ENCODE measurements at regions not wholly inside any gene's neighbourhood (a gene's known extent, or its start where the extent isn't known, plus 50 kb on each side); places are given as distances from the start of the nearest gene placed in this dataset.

- WGBS, 2 donors: 86 to 89% methylated on average over 4 to 5 of the region's 5 CpGs
- DNase-seq (no peak), ATAC-seq (no peak)
- Histone ChIP-seq H3K36me3 (replicated peaks in 1 of 2; ENCODE audit: insufficient read depth in 1 of 2, low read depth in 2 of 2) (no peaks in the 10 kb centered on the region), H3K4me1 (no peaks in the 10 kb centered on the region), H3K4me3 (no peak overlapping the region), H3K9me3 (no peaks in the 10 kb centered on the region), H3K27ac (no peak overlapping the region), H3K27me3 (no peaks in the 10 kb centered on the region)
- intact Hi-C loops (cut with DNase I): no loop called here
- no peak for TF ChIP-seq CTCF (IDR thresholded peaks at IDR 0.05)
- TF ChIP-seq POLR2A (IDR thresholded peaks at IDR 0.05): no peak
Observed at GRCh38 chr2:42852798-42853197, 60.4 kb upstream of the HAAO start.

GRCh38 chr2:42851740-42852250 is 59.4 kb upstream of the HAAO start:
- no peak for DNase-seq
- ATAC-seq: no peak
- H3K9me3 ChIP-seq: no peaks in the 10 kb centered on the region
- H3K27ac ChIP-seq: no peak overlapping the region
- H3K36me3 ChIP-seq (replicated peaks in 1 of 2; ENCODE audit: insufficient read depth in 1 of 2, low read depth in 2 of 2): no peaks in the 10 kb centered on the region
- intact Hi-C loops (cut with DNase I): no loop called here
- no peak overlapping the region for H3K4me3 ChIP-seq
- H3K27me3 ChIP-seq: no peaks in the 10 kb centered on the region
- no peaks in the 10 kb centered on the region for H3K4me1 ChIP-seq
- WGBS, 2 donors: 88 to 100% methylated on average over 1 to 3 of the region's 3 CpGs
- TF ChIP-seq POLR2A (IDR thresholded peaks at IDR 0.05): no peak
- TF ChIP-seq CTCF (IDR thresholded peaks at IDR 0.05): no peak

GRCh38 chr2:42851186-42851585 is 58.8 kb upstream of the HAAO start:
- H3K27ac ChIP-seq: no peak overlapping the region
- no peaks in the 10 kb centered on the region for H3K27me3 ChIP-seq
- ATAC-seq (no peak), DNase-seq (no peak)
- intact Hi-C loops (cut with DNase I): no loop called here
- TF ChIP-seq CTCF (IDR thresholded peaks at IDR 0.05) (no peak), POLR2A (IDR thresholded peaks at IDR 0.05) (no peak)
- H3K4me3 ChIP-seq: no peak overlapping the region
- H3K36me3 ChIP-seq (replicated peaks in 1 of 2; ENCODE audit: insufficient read depth in 1 of 2, low read depth in 2 of 2): no peaks in the 10 kb centered on the region
- no peaks in the 10 kb centered on the region for H3K4me1 ChIP-seq
- no peaks in the 10 kb centered on the region for H3K9me3 ChIP-seq
- WGBS, 2 donors: 50 to 72% methylated on average over 2 to 4 of the region's 4 CpGs

GRCh38 chr2:42850016-42850805 is 57.8 kb upstream of the HAAO start:
- DNase-seq (no peak), ATAC-seq (no peak)
- TF ChIP-seq CTCF (IDR thresholded peaks at IDR 0.05) (no peak), POLR2A (IDR thresholded peaks at IDR 0.05) (no peak)
- H3K27me3 ChIP-seq: no peaks in the 10 kb centered on the region
- no peak overlapping the region for H3K27ac ChIP-seq
- no peaks in the 10 kb centered on the region for H3K4me1 ChIP-seq
- intact Hi-C loops (cut with DNase I): no loop called here
- H3K36me3 ChIP-seq (replicated peaks in 1 of 2; ENCODE audit: insufficient read depth in 1 of 2, low read depth in 2 of 2): no peaks in the 10 kb centered on the region
- WGBS, 2 donors: 82 to 87% methylated on average over 13 to 14 of the region's 14 CpGs
- H3K9me3 ChIP-seq: no peaks in the 10 kb centered on the region
- no peak overlapping the region for H3K4me3 ChIP-seq

- Histone ChIP-seq H3K36me3 (replicated peaks in 1 of 2; ENCODE audit: insufficient read depth in 1 of 2, low read depth in 2 of 2) (no peaks in the 10 kb centered on the region), H3K4me3 (no peak overlapping the region), H3K9me3 (no peaks in the 10 kb centered on the region), H3K27me3 (no peaks in the 10 kb centered on the region), H3K27ac (no peak overlapping the region), H3K4me1 (no peaks in the 10 kb centered on the region)
- 91 to 100% methylated on average over 3 to 5 of the region's 5 CpGs for WGBS, 2 donors
- ATAC-seq (no peak), DNase-seq (no peak)
- intact Hi-C loops (cut with DNase I): loop anchor here (10.0 kb wide), 1 partner anchor 385 kb away; no protein-coding TSS in a partner anchor
- TF ChIP-seq POLR2A (IDR thresholded peaks at IDR 0.05) (no peak), CTCF (IDR thresholded peaks at IDR 0.05) (no peak)
Observed at GRCh38 chr2:42849311-42849710, 56.9 kb upstream of the HAAO start.

All from body of pancreas (tissue), 4 donors.